Epithelial cell of esophagus (primary cell): ENCODE measurements at regions not wholly inside any gene's neighbourhood (a gene's known extent, or its start where the extent isn't known, plus 50 kb on each side); places are given as distances from the start of the nearest gene placed in this dataset.

Experiments used
- DNase-seq: peaks from one replicate; pipeline ENCODE4 v3.0.0; 2010; ENCODE audit warnings: low read depth
- H3K4me3 ChIP-seq: 2 replicates; pipeline ENCODE4 v1.5.1; 2011; ENCODE audit warnings: mild to moderate bottlenecking, low read length, control low read depth
- TF ChIP-seq, protein P1 (sequence below): IDR thresholded peaks from 2 replicates; pipeline ENCODE4 v1.5.1; 2011; ENCODE audit warnings: low read depth, mild to moderate bottlenecking, low read length, control low read depth, inconsistent platforms; ENCODE audit not compliant: insufficient read depth; ENCODE audit errors: missing control alignments

DNA sequence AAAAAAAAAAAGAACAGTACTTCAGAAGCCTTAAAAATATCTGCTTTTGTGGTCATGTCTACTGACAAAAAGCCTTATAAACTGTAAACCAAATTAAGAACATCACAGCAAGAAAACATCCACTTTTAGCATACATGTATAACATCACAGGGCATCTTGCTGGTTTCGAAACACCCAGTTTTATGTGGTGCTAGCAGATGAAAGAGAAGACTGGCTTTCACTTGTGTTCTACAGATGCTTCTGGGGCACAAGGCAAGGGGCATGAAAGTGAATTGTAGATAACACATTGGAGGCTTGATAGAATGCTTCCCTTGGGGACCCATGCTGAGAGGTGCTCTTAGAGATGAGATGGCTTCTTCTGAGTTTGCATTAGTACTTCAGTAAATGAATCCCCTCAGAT lies 543.7 kb upstream of the PKN2 start:
- TF ChIP-seq, protein P1, sequence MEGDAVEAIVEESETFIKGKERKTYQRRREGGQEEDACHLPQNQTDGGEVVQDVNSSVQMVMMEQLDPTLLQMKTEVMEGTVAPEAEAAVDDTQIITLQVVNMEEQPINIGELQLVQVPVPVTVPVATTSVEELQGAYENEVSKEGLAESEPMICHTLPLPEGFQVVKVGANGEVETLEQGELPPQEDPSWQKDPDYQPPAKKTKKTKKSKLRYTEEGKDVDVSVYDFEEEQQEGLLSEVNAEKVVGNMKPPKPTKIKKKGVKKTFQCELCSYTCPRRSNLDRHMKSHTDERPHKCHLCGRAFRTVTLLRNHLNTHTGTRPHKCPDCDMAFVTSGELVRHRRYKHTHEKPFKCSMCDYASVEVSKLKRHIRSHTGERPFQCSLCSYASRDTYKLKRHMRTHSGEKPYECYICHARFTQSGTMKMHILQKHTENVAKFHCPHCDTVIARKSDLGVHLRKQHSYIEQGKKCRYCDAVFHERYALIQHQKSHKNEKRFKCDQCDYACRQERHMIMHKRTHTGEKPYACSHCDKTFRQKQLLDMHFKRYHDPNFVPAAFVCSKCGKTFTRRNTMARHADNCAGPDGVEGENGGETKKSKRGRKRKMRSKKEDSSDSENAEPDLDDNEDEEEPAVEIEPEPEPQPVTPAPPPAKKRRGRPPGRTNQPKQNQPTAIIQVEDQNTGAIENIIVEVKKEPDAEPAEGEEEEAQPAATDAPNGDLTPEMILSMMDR, result no peak
- DNase-seq, result no peak
- no peak overlapping the region for H3K4me3 ChIP-seq

DNA sequence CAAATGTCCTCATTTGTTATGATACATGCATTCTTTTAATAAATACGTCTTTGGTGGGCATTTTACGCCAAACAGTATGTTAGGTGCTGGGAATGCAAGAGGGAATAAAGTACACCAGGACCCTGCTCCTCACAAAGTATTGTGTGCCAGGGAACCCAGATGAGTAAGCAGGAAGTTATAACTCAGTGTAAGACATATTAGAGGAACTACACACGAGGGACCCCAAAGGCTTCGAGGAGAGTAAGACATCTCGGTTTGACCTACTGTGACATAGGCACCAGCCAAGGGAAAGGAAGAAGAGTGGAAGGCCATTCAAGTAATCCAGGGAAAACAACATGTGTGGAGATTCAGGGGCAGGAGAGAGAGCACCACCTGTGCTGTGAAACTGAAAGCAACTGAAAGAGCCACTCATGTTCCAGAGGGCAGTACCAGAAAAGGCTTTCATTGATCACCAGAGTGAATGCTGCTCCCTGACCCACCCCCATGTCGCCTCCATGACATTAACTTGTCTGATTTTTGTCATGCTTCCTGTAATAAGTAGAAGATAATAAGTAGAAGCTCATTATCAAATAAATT lies 542.5 kb upstream of the PKN2 start:
- TF ChIP-seq, protein P1, result no peak
- no peak overlapping the region for H3K4me3 ChIP-seq
- no peak for DNase-seq

DNA sequence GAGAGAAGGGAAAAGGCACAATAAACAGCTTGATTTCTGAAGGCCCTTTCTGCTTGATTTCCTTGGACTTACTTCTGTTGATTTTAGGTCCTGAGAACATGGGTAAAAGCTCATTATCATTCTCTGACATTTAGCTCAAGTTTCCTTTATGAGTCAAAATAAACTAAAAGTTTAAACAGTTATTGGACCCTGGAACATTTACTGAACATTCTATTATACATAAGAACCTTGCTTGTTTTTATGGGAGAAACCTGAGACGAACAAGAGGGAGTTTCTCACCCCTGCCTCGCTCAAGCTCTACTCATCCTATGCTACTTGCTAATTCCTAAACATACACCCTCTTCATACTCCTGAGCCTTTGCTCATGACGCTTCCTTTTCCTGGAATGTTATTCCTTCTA lies 538.3 kb upstream of the PKN2 start:
- TF ChIP-seq, protein P1, result no peak
- DNase-seq, result no peak
- H3K4me3 ChIP-seq, result no peak overlapping the region

DNA sequence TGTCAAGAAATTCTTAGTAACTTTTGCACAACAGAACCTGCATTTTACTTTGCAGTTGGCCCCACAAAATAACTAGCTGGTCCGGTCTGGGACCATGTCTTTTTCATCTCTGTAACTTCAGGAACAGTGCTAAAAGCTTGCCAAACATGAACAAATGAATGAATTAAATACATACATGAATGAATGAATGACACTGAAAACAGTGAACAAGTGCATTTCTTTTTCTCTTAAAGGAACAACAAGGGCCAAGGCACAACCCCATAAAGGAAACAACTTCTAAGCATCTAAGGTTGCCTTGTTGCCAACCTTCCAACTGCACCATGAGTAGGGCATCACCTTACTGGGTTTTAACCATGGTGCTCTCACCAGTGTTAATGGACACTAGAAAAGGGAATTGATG lies 534.4 kb upstream of the PKN2 start:
- no peak for DNase-seq
- H3K4me3 ChIP-seq, result no peak overlapping the region
- TF ChIP-seq, protein P1, result no peak

DNA sequence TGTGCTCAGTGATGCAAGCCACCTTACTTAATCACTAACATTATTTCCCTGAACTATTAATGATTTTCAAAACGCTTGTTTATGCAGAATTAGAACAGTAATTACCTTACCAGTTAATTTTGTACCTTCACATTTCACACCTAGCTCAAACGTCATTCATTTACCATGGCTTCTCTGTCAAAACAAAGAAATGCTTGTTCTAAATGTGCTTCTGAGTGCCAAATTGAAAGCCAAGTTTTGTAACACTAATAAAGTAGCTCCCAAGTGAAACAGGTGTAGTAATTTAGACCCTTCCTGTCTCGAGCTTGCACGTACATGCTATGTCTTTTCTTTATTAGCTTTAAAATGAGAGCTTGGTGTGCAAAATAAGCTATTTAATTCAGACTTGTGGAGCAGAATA lies 533.7 kb upstream of the PKN2 start:
- no peak for DNase-seq
- no peak overlapping the region for H3K4me3 ChIP-seq
- TF ChIP-seq, protein P1, result no peak

DNA sequence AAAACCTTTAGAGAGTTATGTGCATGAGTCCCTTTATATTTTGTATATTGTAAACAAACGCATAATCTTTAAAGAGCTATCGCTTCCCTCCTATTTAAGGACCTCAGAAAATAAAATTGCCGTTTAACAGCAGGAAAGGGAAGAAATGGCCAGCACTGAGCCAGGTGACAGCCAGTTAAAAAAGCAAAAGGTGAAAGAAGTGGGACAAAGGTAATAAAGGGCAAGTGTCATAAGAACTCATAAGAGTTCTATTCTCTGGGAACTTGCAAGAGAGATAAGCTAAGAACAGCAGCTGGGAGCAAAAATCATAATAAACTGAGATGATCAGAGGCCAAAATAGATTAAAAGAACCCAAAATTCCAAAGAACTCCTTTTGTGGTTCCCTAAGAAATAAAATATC lies 520.9 kb upstream of the PKN2 start:
- H3K4me3 ChIP-seq, result no peak overlapping the region
- DNase-seq, result no peak
- TF ChIP-seq, protein P1, result no peak

DNA sequence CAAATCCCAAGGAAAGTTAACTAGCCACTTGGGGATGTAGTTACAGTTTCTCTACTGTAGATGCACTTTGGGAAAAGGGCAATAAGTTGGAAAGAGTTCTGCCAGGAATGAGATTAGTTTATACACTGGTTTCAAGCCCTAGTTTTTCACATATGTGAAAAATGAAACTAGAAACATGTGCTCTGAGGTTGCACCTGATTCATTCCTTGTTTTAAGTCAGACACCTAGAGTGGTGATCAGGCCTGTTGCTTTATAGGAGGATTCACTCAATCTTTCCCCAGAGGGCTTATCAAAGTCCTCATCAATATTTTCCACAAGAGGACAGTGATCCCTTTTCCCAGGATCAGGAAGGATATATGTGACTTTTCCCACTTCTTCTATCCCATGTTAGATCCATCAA lies 515.9 kb upstream of the PKN2 start:
- no peak overlapping the region for H3K4me3 ChIP-seq
- TF ChIP-seq, protein P1, result no peak
- DNase-seq, result no peak
